ENCODE measurements at regions not wholly inside any gene's neighbourhood (a gene's known extent, or its start where the extent isn't known, plus 50 kb on each side); places are given as distances from the start of the nearest gene placed in this dataset.

DNA sequence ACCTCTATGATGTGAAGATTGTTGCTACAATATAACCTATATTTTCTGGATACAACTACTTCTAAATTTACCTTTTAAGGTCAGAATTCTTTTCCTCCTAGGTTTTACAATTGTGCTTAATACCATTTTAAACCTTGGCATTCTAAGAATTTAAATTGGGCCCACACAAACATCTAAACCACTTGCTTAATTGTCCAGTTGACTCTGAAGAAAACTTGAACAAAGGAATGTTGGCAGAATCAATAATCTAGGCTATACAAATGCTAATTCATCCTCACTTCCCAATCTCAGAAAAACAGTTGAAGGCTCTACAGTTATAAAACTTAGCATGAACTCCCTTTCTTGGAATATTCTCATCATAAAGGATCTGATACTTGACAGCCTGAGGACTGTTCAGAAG lies 84.3 kb downstream of the RPRM start:
- H3K4me3 ChIP-seq = no peak overlapping the region
- in situ Hi-C loops (cut with MboI; ENCODE audit: low pct_ligation_motif_present in 1 of 4, low pct_unique_long_range_greater_than_20kb in 1 of 4, low sequenced_read_pairs in 3 of 4) = no loop called here
- no peaks in the 10 kb centered on the region for H3K4me1 ChIP-seq
- no peak for DNase-seq
- H3K27me3 ChIP-seq = no peaks in the 10 kb centered on the region
- no peaks in the 10 kb centered on the region for H3K9me3 ChIP-seq
- intact Hi-C loops (cut with DNase I; ENCODE audit: low total_unique reads) = no loop called here
- H3K27ac ChIP-seq = no peak overlapping the region
- TF ChIP-seq EP300 (IDR thresholded peaks at IDR 0.05; ENCODE audit: low read depth) = no peak
- no peak for TF ChIP-seq POLR2A (IDR thresholded peaks at IDR 0.05)
- no peak for TF ChIP-seq POLR2AphosphoS5 (IDR thresholded peaks at IDR 0.05)
- TF ChIP-seq, protein P1, sequence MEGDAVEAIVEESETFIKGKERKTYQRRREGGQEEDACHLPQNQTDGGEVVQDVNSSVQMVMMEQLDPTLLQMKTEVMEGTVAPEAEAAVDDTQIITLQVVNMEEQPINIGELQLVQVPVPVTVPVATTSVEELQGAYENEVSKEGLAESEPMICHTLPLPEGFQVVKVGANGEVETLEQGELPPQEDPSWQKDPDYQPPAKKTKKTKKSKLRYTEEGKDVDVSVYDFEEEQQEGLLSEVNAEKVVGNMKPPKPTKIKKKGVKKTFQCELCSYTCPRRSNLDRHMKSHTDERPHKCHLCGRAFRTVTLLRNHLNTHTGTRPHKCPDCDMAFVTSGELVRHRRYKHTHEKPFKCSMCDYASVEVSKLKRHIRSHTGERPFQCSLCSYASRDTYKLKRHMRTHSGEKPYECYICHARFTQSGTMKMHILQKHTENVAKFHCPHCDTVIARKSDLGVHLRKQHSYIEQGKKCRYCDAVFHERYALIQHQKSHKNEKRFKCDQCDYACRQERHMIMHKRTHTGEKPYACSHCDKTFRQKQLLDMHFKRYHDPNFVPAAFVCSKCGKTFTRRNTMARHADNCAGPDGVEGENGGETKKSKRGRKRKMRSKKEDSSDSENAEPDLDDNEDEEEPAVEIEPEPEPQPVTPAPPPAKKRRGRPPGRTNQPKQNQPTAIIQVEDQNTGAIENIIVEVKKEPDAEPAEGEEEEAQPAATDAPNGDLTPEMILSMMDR (IDR thresholded peaks at IDR 0.05) = no peak
- H3K36me3 ChIP-seq = no peaks in the 10 kb centered on the region

DNA sequence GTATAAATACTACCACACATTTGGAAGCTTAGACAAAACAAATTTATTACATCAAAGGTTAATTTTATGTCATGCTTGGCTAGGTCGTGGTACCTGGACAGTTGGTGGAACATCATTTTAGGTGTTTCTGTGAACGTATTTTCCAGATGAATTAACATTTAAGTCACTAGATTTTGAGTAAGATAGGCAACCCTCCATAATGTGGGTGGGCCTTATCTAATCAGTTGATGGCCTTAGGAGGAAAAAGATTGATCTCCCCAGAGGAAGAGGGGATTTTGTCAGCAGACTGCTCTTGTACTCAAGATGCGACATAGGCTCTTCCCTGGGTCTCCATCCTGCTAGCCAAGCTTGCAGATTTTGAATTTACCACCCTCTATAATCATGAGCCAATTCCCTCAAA lies 85.0 kb downstream of the RPRM start:
- in situ Hi-C loops (cut with MboI; ENCODE audit: low pct_ligation_motif_present in 1 of 4, low pct_unique_long_range_greater_than_20kb in 1 of 4, low sequenced_read_pairs in 3 of 4) = no loop called here
- WGBS, 2 donors (ENCODE audit: low coverage in 1 of 2) = 60 to 72% methylated on average over 2 to 3 of the region's 3 CpGs
- no peaks in the 10 kb centered on the region for H3K36me3 ChIP-seq

DNA sequence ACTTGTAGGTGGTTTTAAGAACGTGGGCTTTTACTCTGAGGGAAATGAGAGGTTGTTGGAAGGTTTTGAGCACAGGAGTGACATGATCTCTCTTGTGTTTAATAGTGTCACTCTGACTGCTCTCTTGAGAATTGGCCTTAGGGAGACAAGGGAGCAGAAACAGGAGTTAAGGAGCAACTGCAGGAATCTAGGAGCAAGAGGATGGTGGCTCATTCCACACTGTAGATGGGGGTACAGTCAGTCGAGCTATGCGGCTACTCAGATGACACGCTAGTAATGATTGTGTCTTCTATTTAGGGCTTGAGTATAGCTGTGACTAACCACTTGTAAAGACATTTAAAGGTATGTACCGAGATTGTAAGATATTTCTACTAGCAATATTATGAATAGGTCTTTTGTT lies 87.4 kb downstream of the RPRM start:
- H3K27me3 ChIP-seq = no peaks in the 10 kb centered on the region
- TF ChIP-seq EP300 (IDR thresholded peaks at IDR 0.05; ENCODE audit: low read depth) (no peak), POLR2AphosphoS5 (IDR thresholded peaks at IDR 0.05) (no peak), POLR2A (IDR thresholded peaks at IDR 0.05) (no peak)
- TF ChIP-seq, protein P1 (IDR thresholded peaks at IDR 0.05) = no peak
- H3K36me3 ChIP-seq = no peaks in the 10 kb centered on the region
- H3K27ac ChIP-seq = no peak overlapping the region
- no peaks in the 10 kb centered on the region for H3K4me1 ChIP-seq
- H3K9me3 ChIP-seq = no peaks in the 10 kb centered on the region
- DNase-seq = no peak
- in situ Hi-C loops (cut with MboI; ENCODE audit: low pct_ligation_motif_present in 1 of 4, low pct_unique_long_range_greater_than_20kb in 1 of 4, low sequenced_read_pairs in 3 of 4) (no loop called here), intact Hi-C loops (cut with DNase I; ENCODE audit: low total_unique reads) (no loop called here)
- 66 to 68% methylated on average over 4 to 5 of the region's 5 CpGs for WGBS, 2 donors (ENCODE audit: low coverage in 1 of 2)
- H3K4me3 ChIP-seq = no peak overlapping the region

More for the DNA sequence above, 85.0 kb downstream of the RPRM start:
- H3K4me3 ChIP-seq = no peak overlapping the region
- DNase-seq = no peak
- intact Hi-C loops (cut with DNase I; ENCODE audit: low total_unique reads) = no loop called here
- H3K9me3 ChIP-seq = no peaks in the 10 kb centered on the region
- no peaks in the 10 kb centered on the region for H3K4me1 ChIP-seq
- H3K27me3 ChIP-seq = no peaks in the 10 kb centered on the region
- TF ChIP-seq, protein P1 (IDR thresholded peaks at IDR 0.05) = no peak
- TF ChIP-seq EP300 (IDR thresholded peaks at IDR 0.05; ENCODE audit: low read depth) (no peak), POLR2AphosphoS5 (IDR thresholded peaks at IDR 0.05) (no peak), POLR2A (IDR thresholded peaks at IDR 0.05) (no peak)
- H3K27ac ChIP-seq = no peak overlapping the region

DNA sequence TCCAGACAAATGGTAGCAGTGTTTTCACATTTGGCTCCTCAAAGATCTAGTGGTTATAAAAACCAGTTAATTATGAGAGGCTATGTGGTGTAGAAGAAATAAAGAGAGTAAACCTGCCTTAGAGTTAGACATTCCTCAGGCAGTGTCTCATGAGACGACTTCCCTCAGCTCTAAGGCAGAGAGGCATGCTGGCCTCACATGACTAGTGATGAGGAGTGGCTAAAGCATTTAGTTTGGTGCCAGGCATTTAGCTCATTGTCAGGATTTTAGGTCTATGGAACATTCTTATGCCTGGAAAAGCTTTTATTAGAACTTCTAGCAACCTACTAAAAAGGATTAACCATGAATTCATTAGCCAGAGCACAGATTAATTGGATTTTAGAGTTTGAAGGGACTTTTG lies 90.3 kb downstream of the RPRM start:
- no peaks in the 10 kb centered on the region for H3K27me3 ChIP-seq
- no peaks in the 10 kb centered on the region for H3K4me1 ChIP-seq
- TF ChIP-seq POLR2AphosphoS5 (IDR thresholded peaks at IDR 0.05) (no peak), POLR2A (IDR thresholded peaks at IDR 0.05) (no peak), EP300 (IDR thresholded peaks at IDR 0.05; ENCODE audit: low read depth) (no peak)
- TF ChIP-seq, protein P1 (IDR thresholded peaks at IDR 0.05) = no peak
- 13 to 36% methylated on average over 1 of the region's 1 CpG for WGBS, 2 donors (ENCODE audit: low coverage in 1 of 2)
- no peak overlapping the region for H3K4me3 ChIP-seq
- no peaks in the 10 kb centered on the region for H3K36me3 ChIP-seq
- in situ Hi-C loops (cut with MboI; ENCODE audit: low pct_ligation_motif_present in 1 of 4, low pct_unique_long_range_greater_than_20kb in 1 of 4, low sequenced_read_pairs in 3 of 4) (no loop called here), intact Hi-C loops (cut with DNase I; ENCODE audit: low total_unique reads) (no loop called here)
- H3K9me3 ChIP-seq = no peaks in the 10 kb centered on the region
- no peak for DNase-seq
- no peak overlapping the region for H3K27ac ChIP-seq
